ENCODE measurements at regions not wholly inside any gene's neighbourhood (a gene's known extent, or its start where the extent isn't known, plus 50 kb on each side); places are given as distances from the start of the nearest gene placed in this dataset.

- DNase-seq, result no peak
These were observed 1157.5 kb downstream of the XPNPEP1 start for GRCh38 chr10:108765794-108766193.

DNA sequence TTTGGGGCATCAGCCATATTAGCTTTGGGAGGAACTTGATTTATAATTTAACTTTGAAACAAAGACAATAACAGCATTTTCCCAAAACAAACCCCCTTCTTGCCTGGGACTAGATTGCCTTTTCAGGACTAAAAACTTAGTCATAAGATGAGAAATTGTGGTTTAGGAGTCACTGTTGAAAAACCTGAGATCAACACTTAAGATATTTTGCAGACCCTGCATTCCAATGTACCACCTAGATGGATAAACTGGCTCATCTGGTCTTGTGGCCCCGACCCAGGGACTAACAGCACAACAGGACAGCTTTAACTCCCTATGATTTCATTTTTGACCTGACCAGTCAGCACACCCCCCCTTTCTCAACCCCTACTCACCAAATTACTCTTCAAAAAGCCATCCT lies 1165.4 kb downstream of the XPNPEP1 start:
- no peak for DNase-seq

GRCh38 chr10:108755646-108756045 lies 1167.7 kb downstream of the XPNPEP1 start:
- DNase-seq, result no peak

GRCh38 chr10:108753326-108753725 lies 1170.0 kb downstream of the XPNPEP1 start:
- DNase-seq, result no peak

GRCh38 chr10:108749042-108749441 lies 1174.3 kb downstream of the XPNPEP1 start:
- no peak for DNase-seq

- no peak for DNase-seq
These were observed 1187.2 kb downstream of the XPNPEP1 start for GRCh38 chr10:108736111-108736510.

DNA sequence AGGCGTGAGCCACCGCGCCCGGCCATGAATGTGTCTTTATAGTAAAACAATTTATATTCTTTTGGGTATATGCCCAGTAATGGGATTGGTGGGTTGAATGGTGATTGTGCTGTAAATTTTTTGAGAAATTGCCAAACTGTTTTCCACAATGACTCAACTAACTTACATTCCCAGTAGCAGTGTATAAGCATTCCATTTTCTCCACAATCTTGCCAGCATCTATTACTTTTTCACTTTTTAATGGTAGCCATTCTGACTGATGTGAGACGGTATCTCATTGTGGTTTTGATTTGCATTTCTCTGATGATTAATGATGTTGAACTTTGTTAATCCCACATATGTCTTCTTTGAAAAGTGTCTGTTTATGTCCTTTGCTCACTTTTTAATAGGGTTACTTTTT lies 1187.9 kb downstream of the XPNPEP1 start:
- DNase-seq, result no peak

GRCh38 chr10:108721874-108722273 lies 1201.4 kb downstream of the XPNPEP1 start:
- DNase-seq, result no peak

- no peak for DNase-seq
These were observed 1207.0 kb downstream of the XPNPEP1 start for GRCh38 chr10:108716352-108716751.

DNA sequence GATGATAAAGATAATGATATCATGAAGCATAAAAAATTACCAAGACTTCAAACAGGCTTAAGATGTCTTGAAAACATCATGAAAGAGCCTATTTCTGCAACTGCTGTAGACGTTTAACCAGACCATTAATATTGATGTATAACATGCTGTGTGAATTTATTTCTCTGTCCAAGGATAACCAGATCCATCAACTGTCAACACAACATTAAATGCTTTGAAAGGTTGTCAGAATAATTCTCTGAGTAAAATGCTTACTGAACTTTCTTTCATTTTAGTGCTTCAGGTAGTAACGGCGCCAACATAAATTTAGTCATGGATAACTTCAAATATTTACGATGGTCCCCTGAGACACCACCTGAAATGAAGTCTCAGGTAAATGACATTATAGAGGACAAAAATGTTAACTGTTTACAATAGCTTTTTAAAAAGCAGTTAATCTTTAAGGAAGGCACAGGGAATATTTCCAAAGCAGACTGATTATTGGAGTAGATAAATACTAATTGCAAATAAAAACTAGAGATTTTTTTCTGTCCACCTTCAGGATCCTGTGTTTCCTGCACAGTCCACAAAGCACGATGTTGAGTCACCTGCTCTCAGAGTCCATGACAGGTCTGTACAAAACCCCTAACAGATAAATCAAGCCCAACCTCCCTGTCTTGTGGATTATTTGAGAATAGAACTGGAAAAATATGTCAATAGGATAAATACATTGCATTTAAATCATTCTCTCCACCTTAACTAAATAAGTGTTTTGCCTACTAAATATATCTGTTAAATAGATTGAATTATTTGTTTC lies 1213.2 kb downstream of the XPNPEP1 start:
- no peak for DNase-seq

- no peak for DNase-seq
These were observed 1214.9 kb downstream of the XPNPEP1 start for GRCh38 chr10:108708363-108708762.

GRCh38 chr10:108696792-108697477 lies 1226.4 kb downstream of the XPNPEP1 start:
- DNase-seq, result no peak

DNA sequence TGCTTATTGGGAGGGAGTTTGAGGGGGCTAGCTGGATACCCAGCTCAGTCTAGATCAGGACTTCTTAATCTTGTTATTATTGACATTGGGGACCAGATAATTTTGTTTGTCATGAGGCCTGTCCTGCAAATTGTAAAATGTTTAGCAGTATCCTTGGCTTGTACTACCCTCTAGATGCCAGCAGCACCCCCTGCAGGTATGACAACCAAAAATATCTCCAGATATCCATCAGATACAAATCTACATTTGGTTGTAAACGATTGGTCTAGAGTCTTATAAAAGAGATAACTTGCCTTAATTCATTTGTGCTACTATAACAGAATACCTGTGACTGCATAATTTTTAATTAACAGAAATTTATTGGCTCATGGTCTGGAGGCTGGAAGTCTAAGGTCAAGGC lies 1232.2 kb downstream of the XPNPEP1 start:
- DNase-seq, result no peak

DNA sequence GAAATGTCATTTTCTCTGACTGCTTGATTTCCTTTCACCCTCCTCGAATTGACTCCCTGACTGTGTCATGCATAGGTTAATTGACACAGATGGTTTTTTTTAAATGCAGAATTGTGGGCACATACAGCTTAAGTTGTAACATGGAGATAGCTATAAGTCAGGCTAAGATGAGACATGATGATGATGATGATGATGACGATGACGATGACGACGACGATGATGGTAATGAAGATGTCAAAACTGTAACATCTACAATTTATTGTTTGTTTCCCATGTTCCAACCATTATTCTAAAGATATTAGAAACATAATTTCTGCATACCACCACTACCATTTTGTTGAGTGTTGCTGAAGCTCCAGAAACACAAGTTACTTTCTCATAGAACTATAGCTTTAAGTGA lies 1232.8 kb downstream of the XPNPEP1 start:
- no peak for DNase-seq

DNA sequence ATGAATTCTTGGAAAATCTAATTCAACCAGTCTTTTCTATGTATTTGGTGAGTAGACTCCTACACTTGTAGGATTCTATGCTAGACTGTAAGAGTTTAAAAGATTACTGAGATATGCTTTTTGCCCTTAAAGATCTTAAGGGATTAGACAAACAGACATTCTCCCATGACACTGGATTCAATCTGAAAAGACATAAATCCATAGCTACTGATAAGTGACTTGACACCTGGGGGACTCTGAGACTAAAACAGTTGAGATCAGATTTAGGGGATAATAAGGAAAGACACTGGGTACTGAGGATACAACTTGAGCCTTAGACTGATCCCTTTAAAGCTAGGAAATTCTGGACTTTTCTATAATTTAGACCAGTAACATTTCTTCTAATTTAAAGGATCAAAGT lies 1233.4 kb downstream of the XPNPEP1 start:
- no peak for DNase-seq

DNA sequence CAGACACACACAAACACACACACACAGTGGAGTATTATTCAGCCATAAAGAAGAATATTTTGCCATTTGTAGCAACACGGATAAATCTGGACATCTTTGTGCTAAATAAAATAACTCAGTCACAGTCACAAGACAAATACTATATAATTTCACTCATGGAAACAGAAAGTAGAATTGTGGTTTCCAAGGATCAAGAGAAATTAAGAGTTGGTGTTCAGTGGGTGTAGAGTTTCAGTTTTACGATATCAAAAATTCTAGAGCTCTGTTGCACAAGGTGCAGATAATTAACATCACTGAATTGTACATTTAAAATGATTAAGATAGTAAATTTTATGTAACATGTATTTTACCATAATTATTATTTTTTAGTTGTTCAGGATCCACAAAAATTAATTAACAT lies 1235.0 kb downstream of the XPNPEP1 start:
- DNase-seq, result no peak

- no peak for DNase-seq
These were observed 1237.3 kb downstream of the XPNPEP1 start for GRCh38 chr10:108685863-108686531.

- DNase-seq, result no peak
These were observed 1238.9 kb downstream of the XPNPEP1 start for GRCh38 chr10:108684431-108684830.

DNA sequence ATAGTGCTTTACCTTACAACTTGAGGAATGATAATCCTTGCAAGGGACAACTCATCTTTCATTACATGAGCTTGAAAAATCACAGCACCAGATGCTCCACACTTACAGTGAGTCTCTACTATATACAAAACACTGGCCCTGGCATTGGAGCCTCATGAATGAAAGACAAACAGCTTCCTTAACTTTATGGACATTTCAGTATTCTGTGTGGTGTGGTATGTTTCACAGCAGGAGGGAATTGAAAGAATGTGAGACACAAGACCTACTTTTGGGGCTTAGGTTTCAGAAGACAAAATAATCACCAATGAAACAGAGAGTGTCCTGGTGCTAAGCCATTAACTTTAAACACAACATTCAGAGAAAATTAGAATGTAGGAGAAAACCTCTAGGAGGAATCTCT lies 1249.6 kb downstream of the XPNPEP1 start:
- no peak for DNase-seq

- no peak for DNase-seq
These were observed 1259.7 kb downstream of the XPNPEP1 start for GRCh38 chr10:108663587-108663986.

DNA sequence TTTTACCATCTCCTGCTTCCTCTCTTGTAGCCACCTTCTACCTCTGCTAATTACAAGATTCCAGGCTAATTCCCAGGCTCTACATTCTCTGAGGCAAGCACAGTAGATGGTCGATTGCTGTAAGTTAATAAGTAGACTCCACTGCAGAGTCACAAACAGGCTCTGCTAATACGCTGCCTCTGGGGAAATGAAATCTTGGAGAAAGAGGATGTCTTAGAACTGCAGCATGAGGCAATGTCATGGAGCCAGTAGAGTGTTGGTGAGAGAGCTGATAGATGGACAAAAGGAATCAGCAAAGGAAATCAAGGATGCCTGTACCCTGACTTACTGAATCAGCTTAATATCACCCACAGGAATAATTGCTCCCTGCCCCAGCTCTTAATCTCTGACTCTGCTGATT lies 1260.3 kb downstream of the XPNPEP1 start:
- DNase-seq, result no peak

GRCh38 chr10:108655057-108655456 lies 1268.3 kb downstream of the XPNPEP1 start:
- no peak for DNase-seq

DNA sequence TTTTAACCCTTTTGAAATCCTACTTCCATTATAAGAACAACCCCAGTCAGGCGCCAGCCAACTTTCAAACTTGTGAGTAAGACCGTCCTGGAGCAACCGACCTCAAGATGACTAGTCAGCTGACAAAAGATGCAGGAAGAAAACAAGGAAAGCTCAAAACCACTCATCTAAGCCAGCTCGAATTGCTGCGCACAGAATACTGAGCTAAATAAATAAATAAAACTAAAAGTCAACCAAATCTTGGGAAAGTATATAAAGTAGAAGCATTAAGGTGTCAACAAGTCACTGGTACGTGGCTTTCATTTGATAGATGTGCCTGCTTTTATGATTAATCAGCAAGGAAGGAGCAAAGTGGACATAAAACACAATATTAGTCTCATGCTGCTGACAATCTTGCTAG lies 1269.8 kb downstream of the XPNPEP1 start:
- DNase-seq, result no peak

GRCh38 chr10:108639010-108639409 lies 1284.3 kb downstream of the XPNPEP1 start:
- DNase-seq, result no peak

All from NCI-H1417 (cell line).